CD1c-positive myeloid dendritic cell (primary cell): ENCODE measurements at regions not wholly inside any gene's neighbourhood (a gene's known extent, or its start where the extent isn't known, plus 50 kb on each side); places are given as distances from the start of the nearest gene placed in this dataset.
A peak's percentile ranks its signal among the peaks of the same experiment; 100 is the strongest.

Experiments used
- DNase-seq: peaks from one replicate; pipeline ENCODE4 v3.0.0-alpha.2; 2016; ENCODE audit errors: extremely low spot score

DNA sequence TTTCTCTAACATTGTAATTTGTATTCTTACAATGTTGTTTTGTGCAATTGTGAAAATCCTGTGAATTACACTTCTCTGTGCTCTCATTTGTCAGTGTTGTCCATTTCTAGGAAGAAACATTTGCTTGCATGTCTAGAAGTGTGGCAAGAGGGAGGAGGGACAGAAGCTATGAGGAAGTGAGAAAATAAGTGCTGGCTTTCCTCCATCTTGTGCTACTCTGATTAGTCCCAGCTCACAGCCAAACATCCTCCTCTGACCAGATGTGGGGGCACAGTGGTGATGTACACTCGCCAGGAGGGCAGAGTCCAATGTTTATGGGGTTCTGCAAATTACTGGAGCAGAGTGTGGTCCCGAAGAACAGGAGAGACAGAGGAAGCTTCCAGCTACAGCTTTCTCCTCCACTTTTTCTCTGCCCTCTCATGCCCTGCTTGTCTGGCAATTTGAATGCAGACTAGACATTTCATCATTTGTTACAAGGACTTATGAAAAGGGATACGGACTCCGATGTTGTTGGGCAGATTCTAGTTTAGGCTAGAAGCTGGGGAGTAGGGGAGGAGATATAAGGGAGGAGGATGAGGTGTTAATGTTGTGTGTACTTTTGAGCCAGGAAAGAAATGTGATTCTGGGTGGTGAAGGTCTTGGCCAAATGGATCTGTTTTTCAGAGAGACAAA, 131.0 kb upstream of the C1GALT1 start:
- DNase-seq = peak; percentile 60

GRCh38 chr7:7054252-7054830, 128.0 kb upstream of the C1GALT1 start:
- DNase-seq = no peak

GRCh38 chr7:7060828-7061599, 121.3 kb upstream of the C1GALT1 start:
- no peak for DNase-seq

DNA sequence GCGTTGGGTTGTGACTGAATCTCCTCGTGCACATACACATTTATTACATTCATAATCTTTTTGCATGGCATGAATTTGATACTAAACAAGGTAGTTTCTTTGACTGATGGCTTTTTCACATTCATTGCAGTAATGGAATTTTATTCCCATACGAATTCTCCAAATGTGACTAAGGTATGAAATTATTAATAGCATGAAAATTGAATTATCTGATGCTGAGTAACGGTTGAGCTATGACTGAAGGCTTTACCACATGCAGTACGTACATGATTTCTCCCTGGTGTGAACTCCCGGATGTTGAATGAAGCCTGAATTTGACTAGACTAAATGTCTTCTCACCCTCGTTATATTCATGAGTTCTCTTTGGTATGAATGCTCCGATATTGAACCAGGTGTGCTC, 104.4 kb upstream of the C1GALT1 start:
- DNase-seq = no peak

- no peak for DNase-seq
Observed at GRCh38 chr7:7080802-7081201, 101.5 kb upstream of the C1GALT1 start.

DNA sequence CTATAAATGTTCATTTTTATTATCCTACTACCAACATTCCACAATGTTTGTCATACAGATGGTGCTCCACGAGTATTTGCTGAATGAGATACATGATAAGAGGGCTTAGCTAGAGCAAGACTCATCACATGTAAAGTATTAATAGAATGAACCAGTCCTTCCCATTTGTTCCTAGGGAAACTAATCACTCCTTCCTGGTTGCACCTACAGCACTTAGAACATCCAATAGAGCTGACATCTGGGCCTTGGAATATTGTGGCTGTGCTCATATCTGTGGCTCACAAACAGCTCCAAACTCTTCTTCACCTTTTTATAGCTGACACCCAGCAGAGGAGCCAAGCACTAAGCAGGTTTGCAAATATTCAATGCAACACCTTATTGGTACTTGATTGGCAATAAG, 91.9 kb upstream of the C1GALT1 start:
- no peak for DNase-seq

DNA sequence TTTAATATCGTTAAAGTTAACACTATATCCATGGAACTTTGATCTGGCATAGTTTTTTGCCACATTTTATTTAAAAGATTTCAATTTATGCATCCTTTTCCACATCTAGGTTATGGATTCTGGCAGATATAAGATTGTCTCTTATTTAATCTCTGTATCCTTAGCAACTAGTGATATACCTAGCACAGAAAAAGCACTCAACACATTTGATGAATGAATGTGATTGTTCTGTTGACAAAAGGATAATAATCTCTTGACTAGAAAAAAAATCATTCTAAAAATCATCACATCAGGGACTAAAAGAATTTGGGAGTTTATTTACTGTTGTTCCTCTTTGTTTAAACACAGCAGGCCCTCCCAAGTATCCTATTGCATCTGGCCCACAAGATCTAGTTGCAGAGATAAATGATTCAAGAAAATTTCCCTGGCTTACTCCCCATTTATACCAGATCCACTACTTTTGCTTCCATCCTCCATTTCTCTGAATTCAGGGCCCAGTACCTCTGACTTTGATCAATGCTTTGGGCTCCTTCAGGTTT, 84.0 kb upstream of the C1GALT1 start:
- no peak for DNase-seq

GRCh38 chr7:7099584-7100014, 82.7 kb upstream of the C1GALT1 start:
- peak; percentile 10 for DNase-seq

GRCh38 chr7:7100432-7100849, 81.9 kb upstream of the C1GALT1 start:
- DNase-seq = no peak

- DNase-seq = no peak
Observed at GRCh38 chr7:7102906-7103305, 79.4 kb upstream of the C1GALT1 start.

DNA sequence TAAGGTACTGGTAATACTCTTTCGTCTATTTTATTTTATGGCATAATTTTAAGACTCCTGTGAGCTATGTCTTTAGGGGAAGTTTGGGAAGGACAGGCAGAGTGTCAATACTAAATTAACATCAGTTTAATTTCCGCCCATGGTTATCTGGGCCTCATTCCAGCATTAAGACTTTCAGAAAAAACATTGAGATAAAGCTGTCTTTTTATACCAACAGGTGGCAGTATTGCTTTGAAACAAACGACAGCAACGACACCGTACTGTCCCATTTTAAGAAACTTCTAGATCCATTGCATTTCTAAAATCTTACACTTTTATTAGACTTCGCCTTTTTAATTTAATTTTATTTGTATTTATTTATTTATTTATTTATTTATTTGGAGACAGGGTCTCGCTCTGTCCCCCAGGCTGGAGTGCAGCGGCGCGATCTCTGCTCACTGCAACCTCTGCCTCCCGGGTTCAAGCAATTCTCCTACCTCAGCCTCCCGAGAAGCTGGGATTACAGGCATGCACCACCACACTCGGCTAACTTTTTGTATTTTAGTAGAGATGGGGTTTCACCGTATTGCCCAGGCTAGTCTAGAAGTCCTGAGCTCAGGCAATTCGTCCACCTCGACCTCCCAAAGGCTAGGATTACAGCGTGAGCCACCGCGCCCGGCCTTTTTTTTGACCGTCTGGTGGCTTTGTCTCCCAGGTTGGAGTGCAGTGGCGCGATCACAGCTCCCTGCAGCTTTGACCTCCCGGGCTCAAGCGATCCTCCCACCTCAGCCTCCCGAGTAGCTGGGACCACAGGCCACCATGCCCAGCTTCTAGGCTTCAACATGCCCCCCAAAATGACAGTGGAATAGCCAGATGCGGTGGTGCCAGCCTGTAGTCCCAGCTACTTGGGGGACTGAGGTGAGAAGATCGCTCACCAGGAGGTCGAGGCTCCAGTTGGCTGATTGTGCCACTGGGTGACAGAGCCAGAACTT, 78.7 kb upstream of the C1GALT1 start:
- peak; percentile 72 for DNase-seq

- no peak for DNase-seq
Observed at GRCh38 chr7:7104314-7104698, 78.0 kb upstream of the C1GALT1 start.

DNA sequence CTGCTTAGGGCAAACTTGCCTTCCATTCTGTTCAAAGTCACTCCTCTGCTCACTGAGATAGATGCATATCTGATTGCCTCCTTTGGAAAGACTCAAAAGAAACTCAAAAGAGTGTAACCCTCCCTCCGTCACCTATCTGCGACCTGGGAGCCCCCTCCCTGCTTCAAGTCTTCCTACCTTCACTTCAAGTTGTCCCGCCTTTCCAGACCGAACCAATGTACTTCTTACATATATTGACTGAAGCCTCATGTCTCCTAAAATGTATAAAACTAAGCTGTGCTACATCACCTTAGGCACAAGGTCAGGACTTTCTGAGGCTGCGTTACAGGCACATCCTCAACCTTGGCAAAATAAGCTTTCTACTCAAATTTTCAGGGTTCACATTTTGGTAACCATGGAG, 77.4 kb upstream of the C1GALT1 start:
- DNase-seq = no peak

GRCh38 chr7:7105800-7106582, 76.4 kb upstream of the C1GALT1 start:
- no peak for DNase-seq

GRCh38 chr7:7108931-7109330, 73.4 kb upstream of the C1GALT1 start:
- DNase-seq = no peak

GRCh38 chr7:7109934-7110333, 72.4 kb upstream of the C1GALT1 start:
- no peak for DNase-seq

- no peak for DNase-seq
Observed at GRCh38 chr7:7110706-7111105, 71.6 kb upstream of the C1GALT1 start.

DNA sequence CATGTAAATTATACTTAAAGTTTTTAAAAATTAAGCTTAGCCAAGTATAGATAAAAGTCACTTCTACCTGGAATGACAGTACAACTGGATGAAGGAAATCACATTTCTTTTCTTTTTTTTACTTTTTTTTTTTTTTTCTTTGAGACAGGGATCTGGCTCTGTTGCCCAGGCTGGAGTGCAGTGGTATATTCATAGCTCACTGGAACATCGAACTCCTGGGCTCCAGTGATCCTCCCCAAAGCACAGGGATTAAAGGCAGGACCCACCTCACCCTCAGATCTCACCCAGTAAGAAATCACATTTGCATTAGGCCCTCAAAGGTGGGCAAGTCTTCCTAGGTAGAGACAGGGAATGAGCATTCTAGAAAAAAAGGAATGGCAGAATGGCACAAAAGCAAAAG, 69.5 kb upstream of the C1GALT1 start:
- DNase-seq = no peak

DNA sequence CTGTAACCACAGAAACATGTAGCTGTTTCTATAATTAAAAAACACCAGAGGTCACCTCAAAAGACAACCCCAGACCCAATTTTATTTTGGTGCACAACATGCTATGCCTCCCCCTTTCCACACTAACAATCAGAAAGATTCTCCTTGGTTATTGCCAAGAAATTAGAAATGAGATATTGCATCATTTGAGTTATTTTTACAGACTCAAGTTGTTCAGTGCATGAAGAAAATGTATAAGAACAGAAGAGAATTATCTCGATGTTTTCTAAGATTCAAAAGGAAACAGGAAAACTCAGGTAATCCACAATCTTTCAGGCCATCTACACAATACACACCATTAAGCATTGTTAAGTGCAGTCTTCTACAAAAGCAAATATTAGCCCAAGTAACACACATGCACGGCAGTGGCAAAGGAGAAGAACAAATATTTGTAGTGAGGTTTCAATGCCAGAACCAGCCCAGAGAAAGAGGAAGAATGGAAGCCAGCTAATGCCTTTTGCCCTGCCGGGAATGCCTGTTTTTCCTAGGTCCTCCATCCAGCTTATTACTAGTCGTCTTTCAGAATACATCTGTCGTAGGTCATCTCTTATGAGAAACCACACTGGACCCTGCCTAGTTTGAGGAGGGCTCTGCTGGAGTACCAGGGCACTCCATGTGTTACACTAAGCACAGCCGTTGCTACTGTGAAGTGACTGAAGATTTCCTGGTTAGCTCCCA, 67.6 kb upstream of the C1GALT1 start:
- no peak for DNase-seq

- no peak for DNase-seq
Observed at GRCh38 chr7:7117935-7118586, 64.3 kb upstream of the C1GALT1 start.
